Suppressor macrophage treated with lipopolysaccharide for 1 hour (primary cell): ENCODE measurements at regions not wholly inside any gene's neighbourhood (a gene's known extent, or its start where the extent isn't known, plus 50 kb on each side); places are given as distances from the start of the nearest gene placed in this dataset.
"Not testable (repeated sequence)": the region's sequence is repeated elsewhere in the genome, so short reads cannot be mapped to it uniquely, and the experiment has no call there.

Source experiments
- DNase-seq, 3 donors: peaks; one replicate each; pipeline ENCODE4 v3.0.0-alpha.2; 2020 to 2022

DNA sequence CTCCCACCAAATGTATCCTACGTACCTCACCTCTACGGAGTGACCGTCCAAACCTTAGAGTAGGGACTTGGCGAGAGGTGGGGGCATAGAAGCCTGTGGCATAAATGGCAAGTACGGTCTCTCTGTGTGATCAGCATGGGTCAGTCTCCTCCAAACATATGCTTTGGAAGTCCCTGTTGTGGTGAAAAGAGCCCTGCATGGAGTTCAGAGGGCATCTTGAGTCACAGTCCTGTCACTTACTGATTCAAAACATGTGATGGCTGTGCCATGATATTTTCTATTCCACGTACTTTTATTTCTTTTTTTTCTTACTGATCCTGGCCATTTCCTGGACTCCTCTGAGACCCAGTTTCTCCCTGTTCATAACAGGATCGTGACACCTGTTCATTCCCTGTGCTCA is 67.5 kb upstream of the CEP85L start:
- DNase-seq = no peak

- DNase-seq = no peak
These were observed 66.9 kb upstream of the CEP85L start for GRCh38 chr6:118718297-118718696.

DNA sequence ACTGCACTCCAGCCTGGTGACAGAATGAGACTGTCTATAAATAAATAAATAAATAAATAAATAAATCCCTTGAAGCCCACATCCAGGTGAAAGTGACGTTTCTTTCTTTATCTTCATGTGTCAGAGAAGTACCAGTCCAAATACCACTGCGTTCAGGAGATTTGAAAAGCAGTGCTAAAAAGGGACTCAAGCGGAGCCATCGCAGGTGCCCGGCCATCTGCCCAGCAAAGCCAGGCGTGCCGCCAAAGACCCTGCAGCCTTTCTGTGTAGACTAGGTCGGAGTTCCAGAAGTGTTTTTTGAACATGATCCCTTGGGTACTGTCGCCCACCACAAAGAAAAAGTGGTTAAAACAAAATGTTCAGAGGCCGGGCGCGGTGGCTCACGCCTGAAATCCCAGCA is 65.7 kb upstream of the CEP85L start:
- DNase-seq = no peak

GRCh38 chr6:118715907-118716306 is 64.5 kb upstream of the CEP85L start:
- not testable (repeated sequence) for DNase-seq

DNA sequence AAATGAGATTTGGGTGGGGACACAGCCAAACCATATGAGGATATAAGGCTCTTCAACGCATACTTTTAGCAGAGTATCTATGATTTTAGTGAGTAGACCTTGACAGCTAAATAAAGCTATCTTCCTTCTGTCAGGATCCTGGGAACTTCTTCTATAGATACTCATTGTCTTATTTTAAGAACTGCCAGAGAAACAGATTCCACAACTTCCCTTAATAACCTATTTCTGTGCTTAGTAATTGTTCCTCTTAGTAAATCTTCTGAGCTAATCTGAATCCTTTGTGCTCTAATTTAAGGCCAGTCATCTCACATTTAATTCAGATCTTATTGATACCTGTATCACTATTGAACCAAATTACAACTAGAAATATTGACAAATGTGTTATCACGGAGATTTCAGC is 64.0 kb upstream of the CEP85L start:
- peak in 2 of 3 donors; percentile 66 to 67 for DNase-seq

GRCh38 chr6:118714756-118715155 is 63.4 kb upstream of the CEP85L start:
- no peak for DNase-seq

- no peak for DNase-seq
These were observed 61.6 kb upstream of the CEP85L start for GRCh38 chr6:118712969-118713368.

DNA sequence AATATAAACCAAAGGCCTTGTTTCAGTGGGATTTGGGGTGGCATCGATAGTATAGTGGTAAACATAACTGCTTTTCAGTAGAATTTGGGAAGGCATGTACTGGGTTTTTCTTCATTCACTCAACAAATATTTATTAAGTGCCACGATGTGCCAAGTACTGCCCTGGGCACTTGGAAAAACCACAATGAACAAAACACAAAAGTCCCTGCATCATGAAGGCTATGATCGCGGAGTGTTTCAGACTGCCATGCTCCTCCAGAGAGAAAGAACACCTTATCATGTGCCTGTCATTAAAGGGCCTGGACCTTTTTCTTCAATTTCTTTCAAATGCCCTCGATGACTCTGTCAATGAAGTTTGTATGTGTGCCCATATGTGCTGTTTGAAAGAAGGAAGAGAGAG is 59.2 kb upstream of the CEP85L start:
- DNase-seq = no peak

DNA sequence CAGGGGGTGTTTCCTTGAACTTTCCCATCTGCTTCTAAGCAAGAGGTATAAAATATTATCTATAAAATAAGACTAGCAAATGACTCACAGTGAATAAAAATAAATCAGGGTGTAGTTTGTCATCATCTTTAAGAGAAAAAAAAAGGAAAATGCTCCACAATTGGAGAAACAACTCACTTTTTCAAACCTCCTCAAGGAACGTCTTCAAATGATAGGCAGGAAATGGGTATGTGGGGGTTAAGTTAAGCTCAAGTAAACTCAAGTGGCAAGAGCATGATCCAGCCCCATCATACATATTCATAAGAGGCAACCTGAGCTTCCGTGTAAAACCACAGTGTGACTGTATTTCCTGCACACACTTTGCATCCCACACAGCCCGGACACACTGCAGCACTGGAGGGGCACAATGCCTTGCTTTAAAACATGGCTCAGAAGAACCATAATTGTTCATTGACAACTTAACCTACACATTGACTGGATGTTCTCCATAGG is 58.5 kb upstream of the CEP85L start:
- DNase-seq = peak in 2 of 3 donors; percentile 31 to 49

- no peak for DNase-seq
These were observed 57.4 kb upstream of the CEP85L start for GRCh38 chr6:118708744-118709143.

- DNase-seq = no peak
These were observed 56.7 kb upstream of the CEP85L start for GRCh38 chr6:118708055-118708454.

DNA sequence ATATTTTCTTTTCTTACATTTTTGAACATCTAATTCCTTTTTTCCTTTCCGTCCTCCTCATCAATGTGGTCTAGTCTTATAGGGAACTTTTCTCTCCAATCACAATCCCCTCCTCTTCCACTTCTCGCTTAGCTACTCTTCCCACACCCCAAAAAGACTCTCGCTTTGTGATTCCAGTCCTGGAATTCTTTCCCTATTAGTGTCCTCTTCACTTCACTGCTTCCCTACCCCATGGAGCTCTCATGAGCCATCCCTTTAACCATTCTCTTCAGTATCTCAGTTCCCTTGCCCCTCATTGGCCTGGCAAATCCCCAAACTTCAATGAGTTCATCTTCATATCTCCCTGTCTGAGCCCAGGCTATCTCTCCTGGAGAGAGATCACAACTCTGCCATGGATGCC is 55.3 kb upstream of the CEP85L start:
- DNase-seq = no peak

DNA sequence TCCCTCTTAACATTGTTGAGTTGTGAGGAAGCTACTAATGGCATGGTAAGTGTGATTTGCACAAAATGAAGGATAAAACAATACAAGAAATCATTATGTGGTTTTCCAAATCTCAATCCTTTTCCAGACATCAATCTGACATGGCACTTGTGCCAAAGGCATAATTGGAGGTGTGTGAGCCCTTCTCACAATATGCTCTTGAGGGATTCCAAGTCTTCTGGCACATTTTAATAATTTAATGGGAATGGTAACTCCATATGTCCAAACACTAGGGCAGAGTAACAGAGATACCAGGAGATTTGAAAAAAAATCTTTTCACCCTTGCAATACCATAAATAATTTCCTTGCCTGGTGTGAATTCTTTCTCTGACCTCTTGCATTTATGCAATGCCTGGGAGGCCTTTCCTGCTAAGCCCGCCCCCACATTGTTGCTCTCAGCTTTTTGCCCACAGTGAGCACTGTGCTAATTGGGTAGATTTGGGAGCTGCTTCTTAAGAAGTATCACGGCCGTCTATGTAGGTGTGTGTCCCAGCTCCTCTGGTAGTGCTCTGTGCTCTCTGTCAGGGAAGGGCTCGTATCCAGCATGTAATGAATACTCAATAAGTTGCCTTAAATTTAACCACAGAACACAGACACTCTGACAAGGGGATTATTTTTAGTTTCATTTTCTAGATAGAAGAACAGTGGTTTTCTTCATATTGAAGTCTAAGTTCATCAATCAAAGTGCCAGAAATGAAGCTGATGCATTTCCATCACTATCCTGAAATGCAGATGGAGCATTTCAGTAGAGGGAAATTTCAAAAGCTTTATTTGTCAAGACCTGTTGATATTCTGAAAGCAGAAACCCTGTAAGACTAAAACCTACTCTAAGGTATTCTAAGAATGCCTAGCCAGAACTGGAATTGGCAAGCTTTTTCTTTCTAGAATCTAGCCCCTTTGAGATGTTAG is 54.4 kb upstream of the CEP85L start:
- DNase-seq = peak; percentile 78 to 82 (median 79)

DNA sequence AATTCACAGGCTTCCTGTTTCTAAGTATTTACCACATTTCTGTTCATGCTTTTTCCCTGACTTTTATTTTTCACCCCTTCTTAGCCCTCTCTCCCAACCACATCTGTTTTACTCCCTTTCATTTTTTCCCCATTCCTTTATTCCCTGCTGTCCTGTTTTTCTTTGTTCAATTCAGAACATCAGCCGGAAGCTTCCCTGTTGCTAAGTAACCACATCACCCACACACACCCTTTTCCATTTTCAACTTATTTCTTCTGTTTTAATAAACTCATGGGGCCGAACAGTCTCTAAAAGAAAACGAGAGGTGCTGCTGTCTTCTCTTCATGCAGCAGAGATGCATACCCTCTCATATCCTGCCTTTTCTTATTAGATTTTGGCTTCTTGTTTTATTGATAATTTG is 53.5 kb upstream of the CEP85L start:
- DNase-seq = no peak

DNA sequence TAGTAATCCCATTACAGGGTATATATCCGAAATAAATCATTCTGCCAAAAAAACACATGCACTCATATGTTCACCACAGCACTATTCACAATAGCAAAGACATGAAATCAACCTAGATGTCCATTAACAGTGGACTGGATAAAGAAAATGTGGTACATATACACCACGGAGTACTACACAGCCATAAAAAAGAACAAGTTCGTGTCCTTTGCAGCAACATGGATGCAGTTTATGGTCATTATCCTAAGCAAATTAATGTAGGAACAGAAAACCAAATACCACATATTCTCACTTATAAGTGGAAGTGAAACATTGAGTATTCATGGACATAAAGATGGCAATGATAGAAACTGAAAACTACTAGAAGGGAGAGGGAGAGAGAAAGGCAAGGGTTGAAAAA is 49.9 kb upstream of the CEP85L start:
- not testable (repeated sequence) for DNase-seq
